ENCODE measurements at regions not wholly inside any gene's neighbourhood (a gene's known extent, or its start where the extent isn't known, plus 50 kb on each side); places are given as distances from the start of the nearest gene placed in this dataset.
"Not testable (repeated sequence)": the region's sequence is repeated elsewhere in the genome, so short reads cannot be mapped to it uniquely, and the experiment has no call there.

DNA sequence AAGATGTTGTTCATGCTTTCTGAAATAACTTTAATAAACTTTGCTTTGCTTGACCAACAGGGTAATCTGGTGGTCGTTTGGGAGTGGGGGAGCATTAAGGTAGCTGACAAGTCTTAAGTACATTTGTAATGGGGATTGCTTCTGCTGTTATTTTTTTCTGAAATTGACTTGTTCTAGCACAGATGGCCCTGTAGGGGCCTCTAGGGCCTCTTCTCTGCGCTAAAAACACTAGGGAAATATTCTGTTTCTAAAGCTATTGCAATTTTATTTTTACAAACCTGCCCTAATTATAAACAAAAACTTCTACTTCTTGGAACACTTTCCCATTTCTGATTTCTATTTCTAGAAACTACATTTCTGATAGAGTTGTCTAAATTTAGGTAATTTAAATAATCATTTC lies 191.3 kb upstream of the KCNJ3 start:
- no peak for DNase-seq (ENCODE audit: insufficient read length, low spot score)

DNA sequence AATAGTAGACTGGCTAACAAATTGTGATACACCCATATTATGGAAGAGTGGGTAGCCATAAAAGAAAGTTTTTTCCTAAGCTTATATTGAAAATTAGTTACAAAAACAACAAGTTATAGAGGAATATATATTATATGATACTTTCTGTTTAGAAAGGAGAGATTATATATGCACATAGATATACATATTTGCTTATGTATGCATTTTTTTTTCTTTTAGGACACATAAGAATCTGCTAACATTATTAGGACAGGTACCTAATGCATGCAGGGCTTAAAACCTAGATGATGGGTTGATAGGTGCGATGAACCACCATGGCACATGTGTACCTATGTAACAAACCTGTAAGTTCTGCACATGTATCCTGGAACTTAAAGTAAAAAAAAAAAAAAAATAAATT lies 179.6 kb upstream of the KCNJ3 start:
- no peak for TF ChIP-seq POLR2A (IDR thresholded peaks at IDR 0.05; ENCODE audit: low read depth, low read length)
- no peak for FAIRE-seq
- no peak for DNase-seq (ENCODE audit: insufficient read length, low spot score)

More for the DNA sequence above, 191.3 kb upstream of the KCNJ3 start:
- FAIRE-seq, result no peak
- no peak for TF ChIP-seq POLR2A (IDR thresholded peaks at IDR 0.05; ENCODE audit: low read depth, low read length)

DNA sequence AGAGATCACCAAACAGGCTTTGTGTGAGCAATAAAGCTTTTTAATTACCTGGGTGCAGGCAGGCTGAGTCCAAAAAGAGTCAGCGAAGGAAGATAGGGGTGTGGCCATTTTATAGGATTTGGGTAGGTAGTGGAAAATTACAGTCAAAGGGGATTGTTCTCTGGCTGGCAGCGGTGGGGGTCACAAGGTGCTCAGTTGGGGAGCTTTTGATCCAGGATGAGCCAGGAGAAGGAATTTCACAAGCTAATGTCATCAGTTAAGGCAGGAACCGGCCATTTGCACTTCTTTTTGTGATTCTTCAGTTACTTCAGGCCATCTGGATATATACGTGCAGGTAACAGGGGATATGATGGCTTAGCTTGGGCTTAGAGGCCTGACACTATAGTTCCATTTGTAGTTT lies 177.5 kb upstream of the KCNJ3 start:
- DNase-seq (ENCODE audit: insufficient read length, low spot score); FAIRE-seq: not testable (repeated sequence)

DNA sequence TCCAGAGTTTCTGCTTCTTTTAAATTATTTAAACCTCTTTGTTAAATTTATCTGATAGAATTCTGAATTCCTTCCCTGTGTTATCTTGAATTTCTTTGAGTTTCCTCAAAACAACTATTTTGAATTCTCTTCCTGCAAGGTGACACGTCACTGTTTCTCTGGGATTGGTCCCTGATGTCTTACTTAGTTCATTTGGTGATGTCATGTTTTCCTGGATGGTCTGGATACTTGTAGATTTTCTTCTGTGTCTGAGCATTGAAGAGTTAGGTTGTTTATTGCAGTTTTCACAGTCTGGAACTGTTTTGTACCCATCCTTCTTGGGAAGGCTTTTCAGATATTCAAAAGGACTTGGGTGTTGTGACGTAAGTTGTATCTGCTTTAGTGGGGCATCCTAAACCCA lies 172.3 kb upstream of the KCNJ3 start:
- FAIRE-seq, result no peak
- no peak for TF ChIP-seq POLR2A (IDR thresholded peaks at IDR 0.05; ENCODE audit: low read depth, low read length)
- no peak for DNase-seq (ENCODE audit: insufficient read length, low spot score)

DNA sequence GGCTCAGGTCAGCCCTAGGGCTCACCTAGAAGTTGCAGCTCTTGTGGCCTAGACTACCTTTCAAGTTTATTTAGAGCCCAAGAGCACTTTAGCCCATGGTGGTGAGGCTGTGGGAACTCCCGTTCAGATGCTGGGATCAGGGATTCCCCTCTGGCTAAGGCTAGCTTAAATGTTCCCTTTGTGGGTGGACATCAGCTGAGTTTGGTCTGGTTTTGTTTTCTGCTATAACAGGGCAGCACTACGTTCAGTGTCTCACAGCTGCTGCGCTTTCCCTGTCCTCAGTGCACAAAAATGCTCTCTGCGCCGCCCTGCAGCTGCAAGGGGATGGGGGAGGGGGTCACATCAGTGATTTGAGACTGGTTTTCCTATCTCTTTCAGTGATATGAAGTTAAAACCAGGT lies 170.5 kb upstream of the KCNJ3 start:
- no peak for TF ChIP-seq POLR2A (IDR thresholded peaks at IDR 0.05; ENCODE audit: low read depth, low read length)
- DNase-seq (ENCODE audit: insufficient read length, low spot score) (no peak), FAIRE-seq (no peak)

DNA sequence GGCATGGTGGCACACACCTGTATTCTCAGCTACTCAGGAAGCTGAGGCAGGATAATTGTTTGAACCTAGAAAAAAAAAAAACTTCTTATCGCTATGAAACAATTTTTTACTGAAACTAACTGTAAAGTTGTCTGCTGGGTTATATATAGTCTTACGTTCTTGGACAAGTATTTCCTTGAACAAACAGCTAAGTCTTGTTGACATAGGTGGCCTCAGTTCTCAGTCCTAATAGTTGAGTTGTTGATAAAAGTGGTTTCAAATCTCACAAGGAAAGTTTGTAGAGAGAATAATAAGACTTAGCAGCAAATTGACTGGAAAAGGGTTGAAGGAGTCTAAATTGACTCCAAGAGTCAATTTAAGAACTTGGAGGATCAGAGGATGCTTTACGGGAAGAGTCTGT lies 166.5 kb upstream of the KCNJ3 start:
- no peak for TF ChIP-seq POLR2A (IDR thresholded peaks at IDR 0.05; ENCODE audit: low read depth, low read length)
- DNase-seq (ENCODE audit: insufficient read length, low spot score), result no peak
- FAIRE-seq, result no peak

DNA sequence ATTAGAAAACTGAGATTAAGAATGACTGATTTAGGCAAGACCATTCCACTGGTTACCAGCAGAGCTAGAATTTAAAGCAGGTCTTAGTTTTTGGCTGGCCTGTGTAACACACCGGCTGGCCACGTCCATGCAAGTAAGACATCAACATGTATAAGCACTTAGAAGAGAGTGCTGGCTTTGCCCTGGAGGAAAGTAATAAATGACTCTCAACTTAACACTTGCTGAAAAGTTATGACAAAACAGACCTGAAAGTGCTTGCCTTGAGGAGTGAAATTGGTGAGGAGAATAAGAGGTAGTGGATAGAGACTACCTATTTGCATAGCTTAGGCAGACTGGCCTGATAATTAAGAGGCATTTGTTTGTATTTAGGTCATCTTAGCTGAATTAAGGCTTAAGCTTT lies 165.7 kb upstream of the KCNJ3 start:
- TF ChIP-seq POLR2A (IDR thresholded peaks at IDR 0.05; ENCODE audit: low read depth, low read length), result no peak
- DNase-seq (ENCODE audit: insufficient read length, low spot score) (no peak), FAIRE-seq (no peak)

DNA sequence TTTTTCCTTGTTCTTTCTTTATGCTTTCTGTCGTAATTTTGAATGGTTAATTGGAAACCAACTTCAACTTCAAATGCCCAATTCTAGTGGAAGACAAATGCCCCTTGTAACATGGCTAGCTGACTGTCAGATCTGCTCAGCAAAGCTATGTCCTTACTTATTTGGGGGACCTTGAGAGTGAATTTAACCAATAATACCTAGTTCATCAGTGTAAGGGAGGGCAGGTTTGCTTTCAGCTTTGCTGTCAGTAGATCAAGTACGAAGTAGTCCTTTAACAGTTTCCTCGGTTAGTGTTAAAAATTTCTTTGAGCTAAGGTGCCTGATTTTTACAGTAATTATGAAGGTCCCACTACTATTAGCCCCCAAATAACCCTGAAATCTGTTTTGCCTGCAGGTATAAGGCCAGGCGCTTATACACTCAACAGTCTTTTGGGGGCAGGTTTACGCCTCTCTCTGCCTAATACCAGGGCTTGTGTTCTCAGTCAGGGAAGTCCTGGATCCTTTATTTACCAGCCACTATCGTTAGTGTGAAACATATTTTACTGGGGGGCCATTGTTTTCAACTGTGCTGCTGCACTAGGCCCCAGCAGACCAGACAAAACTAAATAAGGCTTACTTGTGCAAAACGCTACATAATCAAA lies 165.1 kb upstream of the KCNJ3 start:
- DNase-seq (ENCODE audit: insufficient read length, low spot score) (no peak), FAIRE-seq (no peak)
- no peak for TF ChIP-seq POLR2A (IDR thresholded peaks at IDR 0.05; ENCODE audit: low read depth, low read length)

DNA sequence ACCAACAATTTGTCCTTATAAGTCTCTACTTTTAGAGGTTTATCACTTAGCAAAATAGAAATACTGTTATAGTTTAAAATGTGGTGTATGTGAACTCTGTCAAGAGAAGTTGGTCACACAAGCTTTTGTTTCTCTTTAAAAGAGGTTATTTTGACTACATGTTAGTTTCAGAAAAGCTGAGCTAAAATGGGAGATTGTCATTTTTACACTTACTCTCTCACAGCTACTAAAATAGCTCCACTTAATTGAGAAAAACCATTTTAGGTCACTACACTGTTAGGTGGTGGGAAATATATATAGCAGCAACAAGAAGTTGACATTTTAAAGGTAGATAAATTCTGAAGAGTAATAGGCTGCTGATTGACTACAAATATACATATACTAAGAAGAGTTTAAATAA lies 161.5 kb upstream of the KCNJ3 start:
- no peak for TF ChIP-seq POLR2A (IDR thresholded peaks at IDR 0.05; ENCODE audit: low read depth, low read length)
- FAIRE-seq, result no peak
- DNase-seq (ENCODE audit: insufficient read length, low spot score), result no peak

DNA sequence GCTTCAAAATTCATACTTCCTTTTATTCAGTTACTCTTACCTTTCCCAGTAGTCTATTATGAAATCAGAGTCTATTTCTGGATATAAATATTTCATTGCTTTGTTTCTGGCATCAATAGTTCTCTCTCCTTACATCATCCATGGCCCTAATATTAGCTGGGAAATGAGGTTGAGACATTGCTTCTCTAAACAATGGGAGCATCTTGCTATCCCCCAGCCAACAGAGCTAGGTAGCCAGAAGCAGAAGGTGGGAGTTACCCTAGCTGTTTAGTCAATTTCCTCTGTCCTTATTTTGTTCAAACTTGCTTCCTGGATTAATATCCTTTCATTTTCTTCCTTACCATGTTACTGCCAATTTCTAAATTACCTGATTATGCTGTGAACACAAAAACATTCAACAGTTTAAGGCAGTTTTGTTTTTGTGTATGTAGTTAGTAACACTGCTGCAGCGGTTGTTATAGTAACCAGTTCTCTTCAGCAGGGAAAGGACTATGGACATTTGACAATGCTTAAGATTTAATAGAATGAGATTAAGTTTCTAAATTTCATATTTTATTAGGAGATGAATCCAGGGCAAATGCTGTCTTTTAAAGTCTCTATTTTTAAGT lies 160.5 kb upstream of the KCNJ3 start:
- no peak for TF ChIP-seq POLR2A (IDR thresholded peaks at IDR 0.05; ENCODE audit: low read depth, low read length)
- FAIRE-seq (no peak), DNase-seq (ENCODE audit: insufficient read length, low spot score) (no peak)

DNA sequence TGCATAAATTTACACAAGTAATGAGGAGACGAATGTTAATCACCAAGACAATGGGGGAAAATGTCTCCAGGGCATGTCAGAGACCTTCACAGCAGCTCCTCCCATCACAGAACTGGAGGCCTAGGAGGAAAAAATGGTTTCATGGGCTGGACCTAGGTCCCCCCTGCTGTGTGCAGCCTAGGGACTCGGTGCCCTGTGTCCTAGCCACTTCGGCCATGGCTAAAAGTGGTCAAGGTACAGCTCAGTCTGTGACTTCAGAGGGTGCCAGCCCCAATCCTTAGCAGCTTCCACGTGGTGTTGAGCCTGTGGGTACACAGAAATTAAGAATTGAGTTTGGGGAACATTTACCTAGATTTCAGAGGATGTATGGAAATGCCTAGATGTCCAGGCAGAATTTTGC lies 152.2 kb upstream of the KCNJ3 start:
- FAIRE-seq (no peak), DNase-seq (ENCODE audit: insufficient read length, low spot score) (no peak)
- no peak for TF ChIP-seq POLR2A (IDR thresholded peaks at IDR 0.05; ENCODE audit: low read depth, low read length)

DNA sequence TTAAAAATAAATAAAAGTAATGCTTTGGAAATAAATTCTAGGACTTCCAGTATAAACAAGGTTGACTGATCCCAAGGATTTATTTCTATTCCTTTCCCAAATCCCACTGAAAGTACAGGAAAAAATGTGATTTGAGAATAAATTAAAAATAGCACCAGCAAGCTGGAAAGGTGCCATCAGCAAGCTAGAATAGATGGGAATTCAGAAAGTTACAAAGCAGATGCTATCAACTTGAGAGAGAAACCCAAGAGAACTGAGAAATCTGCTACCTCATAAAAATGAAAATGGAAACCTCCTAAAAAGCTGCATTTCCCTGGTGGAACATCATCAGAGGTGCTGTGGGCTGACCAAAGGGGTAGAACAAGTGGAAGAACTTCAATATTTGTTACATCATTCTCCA lies 148.6 kb upstream of the KCNJ3 start:
- no peak for DNase-seq (ENCODE audit: insufficient read length, low spot score)
- no peak for FAIRE-seq
- no peak for TF ChIP-seq POLR2A (IDR thresholded peaks at IDR 0.05; ENCODE audit: low read depth, low read length)

DNA sequence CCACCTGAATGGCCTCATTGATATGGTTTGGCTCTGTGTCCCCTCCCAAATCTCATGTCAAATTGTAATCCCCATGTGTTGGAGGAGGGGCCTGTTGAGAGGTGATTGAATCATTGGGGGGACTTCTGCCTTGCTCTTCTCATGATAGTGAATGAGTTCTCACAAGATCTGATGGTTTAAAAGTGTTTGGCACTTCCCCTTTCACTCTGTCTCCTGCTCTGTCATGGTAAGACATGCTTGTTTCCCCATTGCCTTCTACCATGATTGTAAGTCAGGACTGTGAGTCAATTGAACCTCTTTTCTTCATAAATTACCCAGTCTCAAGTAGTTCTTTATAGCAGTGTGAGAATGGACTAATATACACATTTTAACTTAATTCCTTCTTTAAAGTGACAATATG lies 146.8 kb upstream of the KCNJ3 start:
- FAIRE-seq (no peak), DNase-seq (ENCODE audit: insufficient read length, low spot score) (no peak)
- no peak for TF ChIP-seq POLR2A (IDR thresholded peaks at IDR 0.05; ENCODE audit: low read depth, low read length)

DNA sequence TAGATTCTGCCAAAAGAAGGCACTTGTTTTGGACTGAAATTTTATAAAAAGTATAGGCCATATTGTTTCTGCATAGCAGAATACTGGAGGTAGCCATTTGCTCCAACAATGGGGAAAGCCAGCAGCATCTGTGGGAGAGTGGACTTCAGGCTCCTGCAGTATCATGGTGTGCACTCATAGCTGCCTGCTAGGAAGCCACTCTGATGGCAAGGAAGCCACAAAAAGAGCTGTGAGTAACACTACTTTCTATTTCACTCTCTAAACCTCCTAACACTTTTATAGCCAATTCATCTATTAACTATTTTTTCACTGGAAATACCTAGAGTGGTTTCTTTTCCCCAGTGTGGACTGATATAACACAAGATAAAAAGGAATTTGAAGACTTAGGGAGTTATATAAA lies 144.4 kb upstream of the KCNJ3 start:
- no peak for DNase-seq (ENCODE audit: insufficient read length, low spot score)
- FAIRE-seq, result no peak
- no peak for TF ChIP-seq POLR2A (IDR thresholded peaks at IDR 0.05; ENCODE audit: low read depth, low read length)

DNA sequence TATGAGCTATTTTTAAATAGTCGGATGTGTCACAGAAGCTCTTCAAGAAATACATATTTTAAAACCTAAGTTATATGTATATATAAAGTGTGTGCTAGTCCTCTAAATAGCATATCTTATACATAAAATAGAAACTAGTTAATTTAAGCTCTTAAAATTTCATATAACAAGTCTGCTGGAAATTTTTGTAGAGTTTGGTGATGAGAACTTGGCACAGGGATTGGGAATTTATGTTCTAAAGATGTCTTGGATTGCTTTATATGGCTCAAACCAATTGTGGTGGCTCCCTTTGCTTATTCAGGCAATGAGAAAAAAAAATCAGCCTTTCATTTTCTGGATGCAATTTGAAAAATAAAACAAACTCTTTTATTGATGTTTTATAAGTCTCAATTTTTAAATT lies 142.8 kb upstream of the KCNJ3 start:
- TF ChIP-seq POLR2A (IDR thresholded peaks at IDR 0.05; ENCODE audit: low read depth, low read length), result no peak
- FAIRE-seq, result no peak
- DNase-seq (ENCODE audit: insufficient read length, low spot score), result no peak

DNA sequence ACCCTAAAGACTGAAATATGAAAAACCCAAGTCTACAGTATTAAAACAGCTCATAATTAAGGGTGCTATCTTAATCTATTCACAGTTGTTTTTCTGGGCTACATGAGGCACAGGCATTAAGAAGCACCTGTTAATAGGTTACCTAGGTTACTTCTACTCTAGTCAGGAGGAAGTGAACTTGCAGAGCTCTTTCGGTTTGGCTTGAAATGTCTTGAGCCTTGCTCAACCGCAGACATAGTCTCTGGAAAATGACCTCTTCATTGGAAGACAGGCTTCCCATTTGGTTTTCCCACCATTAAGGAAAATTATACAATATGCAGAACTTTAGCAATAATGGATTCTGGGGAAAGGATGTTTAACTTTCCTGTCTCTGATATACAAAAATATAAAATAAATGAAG lies 142.3 kb upstream of the KCNJ3 start:
- TF ChIP-seq POLR2A (IDR thresholded peaks at IDR 0.05; ENCODE audit: low read depth, low read length), result no peak
- DNase-seq (ENCODE audit: insufficient read length, low spot score), result no peak
- no peak for FAIRE-seq

Measured in H54 (cell line).